ENCODE measurements at regions not wholly inside any gene's neighbourhood (a gene's known extent, or its start where the extent isn't known, plus 50 kb on each side); places are given as distances from the start of the nearest gene placed in this dataset.
"Not testable (repeated sequence)": the region's sequence is repeated elsewhere in the genome, so short reads cannot be mapped to it uniquely, and the experiment has no call there.

GRCh38 chr12:90827567-90827966 is 127.4 kb downstream of the CCER1 start:
- DNase-seq, result no peak

- no peak for DNase-seq
Observed at GRCh38 chr12:90826036-90826435, 128.9 kb downstream of the CCER1 start.

- DNase-seq, result no peak
Observed at GRCh38 chr12:90823859-90824258, 131.1 kb downstream of the CCER1 start.

GRCh38 chr12:90819709-90820108 is 135.3 kb downstream of the CCER1 start:
- DNase-seq, result no peak

GRCh38 chr12:90816353-90817089 is 138.5 kb downstream of the CCER1 start:
- no peak for DNase-seq

GRCh38 chr12:90809940-90810339 is 145.0 kb downstream of the CCER1 start:
- DNase-seq, result no peak

GRCh38 chr12:90808568-90808967 is 146.4 kb downstream of the CCER1 start:
- DNase-seq, result no peak

GRCh38 chr12:90802727-90803126 is 152.2 kb downstream of the CCER1 start:
- no peak for DNase-seq

GRCh38 chr12:90801776-90802175 is 153.2 kb downstream of the CCER1 start:
- no peak for DNase-seq

GRCh38 chr12:90794212-90794611 is 160.8 kb downstream of the CCER1 start:
- no peak for DNase-seq

- not testable (repeated sequence) for DNase-seq
Observed at GRCh38 chr12:90792718-90793117, 162.3 kb downstream of the CCER1 start.

- DNase-seq, result no peak
Observed at GRCh38 chr12:90791445-90791844, 163.5 kb downstream of the CCER1 start.

- no peak for DNase-seq
Observed at GRCh38 chr12:90790747-90791146, 164.2 kb downstream of the CCER1 start.

GRCh38 chr12:90773491-90773890 is 181.5 kb downstream of the CCER1 start:
- no peak for DNase-seq

GRCh38 chr12:90770861-90771260 is 184.1 kb downstream of the CCER1 start:
- DNase-seq, result no peak

GRCh38 chr12:90757957-90758356 is 197.0 kb downstream of the CCER1 start:
- no peak for DNase-seq

GRCh38 chr12:90745211-90745610 is 209.8 kb downstream of the CCER1 start:
- DNase-seq, result no peak

GRCh38 chr12:90741611-90742010 is 213.4 kb downstream of the CCER1 start:
- DNase-seq, result no peak

- DNase-seq, result no peak
Observed at GRCh38 chr12:90729736-90730135, 225.2 kb downstream of the CCER1 start.

GRCh38 chr12:90712671-90713070 is 242.3 kb downstream of the CCER1 start:
- DNase-seq, result no peak

GRCh38 chr12:90710711-90711110 is 244.3 kb downstream of the CCER1 start:
- DNase-seq, result no peak

- DNase-seq, result no peak
Observed at GRCh38 chr12:90706036-90706435, 248.9 kb downstream of the CCER1 start.

- DNase-seq, result no peak
Observed at GRCh38 chr12:90695415-90695814, 259.6 kb downstream of the CCER1 start.

- no peak for DNase-seq
Observed at GRCh38 chr12:90690120-90690519, 264.9 kb downstream of the CCER1 start.

GRCh38 chr12:90687682-90688081 is 267.3 kb downstream of the CCER1 start:
- not testable (repeated sequence) for DNase-seq
